PC-9 (cell line): ENCODE measurements at regions not wholly inside any gene's neighbourhood (a gene's known extent, or its start where the extent isn't known, plus 50 kb on each side); places are given as distances from the start of the nearest gene placed in this dataset.

Experiments
- BruUV-seq: library from RNA; stranded (reverse); fragments of 400-500 nt; replicated peaks from 2 replicates; lab custom pipeline; 2021; lab: Mats Ljungman, UMichigan
- CTCF ChIA-PET: fragments of 300-600 bp; sonication (Branson Sonifier 250); formaldehyde crosslinking; loops from one replicate; lab custom pipeline; 2022; ENCODE audit warnings: antibody characterized with exemption; lab: Charles Lee
- POLR2A ChIA-PET: fragments of 300-600 bp; sonication (Branson Sonifier 250); formaldehyde crosslinking; loops from one replicate; lab custom pipeline; 2022; ENCODE audit warnings: antibody characterized with exemption; ENCODE audit not compliant: unreplicated experiment; lab: Charles Lee
- DNase-seq, 2 experiments: peaks; one replicate each; pipeline versions ENCODE4 v3.0.0 to v3.0.0-alpha.2; 2015 to 2022; ENCODE audit warnings: mixed read lengths in 1 of 2
- H2AFZ ChIP-seq: fragments of 200-600 bp; sonication (generic); 2 replicates; pipeline ENCODE4 v1.8.1; 2017; ENCODE audit warnings: antibody characterized with exemption
- H3F3A ChIP-seq: fragments of 200-600 bp; sonication (generic); 2 replicates; pipeline ENCODE4 v1.8.1; 2017; ENCODE audit warnings: antibody characterized with exemption, mild to moderate bottlenecking, low read depth; ENCODE audit not compliant: insufficient read depth
- H3K27ac ChIP-seq: fragments of 200-600 bp; sonication (generic); 2 replicates; pipeline ENCODE4 v1.6.1; 2016; ENCODE audit warnings: mixed run types
- H3K27me3 ChIP-seq: fragments of 200-600 bp; sonication (generic); 2 replicates; pipeline ENCODE4 v1.6.1; 2016; ENCODE audit warnings: low read depth, mixed run types; ENCODE audit not compliant: insufficient read depth
- H3K36me3 ChIP-seq: fragments of 200-600 bp; sonication (generic); 2 replicates; pipeline ENCODE4 v1.6.1; 2016; ENCODE audit warnings: low read depth, mixed run types
- H3K4me1 ChIP-seq: fragments of 200-600 bp; sonication (generic); replicated peaks from 2 replicates; pipeline ENCODE4 v1.6.1; 2016; ENCODE audit warnings: mixed run types; ENCODE audit not compliant: insufficient read depth
- H3K4me2 ChIP-seq: fragments of 200-600 bp; sonication (generic); 2 replicates; pipeline ENCODE4 v1.6.1; 2017; ENCODE audit warnings: mixed run types
- H3K4me3 ChIP-seq: fragments of 200-600 bp; sonication (generic); 2 replicates; pipeline ENCODE4 v1.6.1; 2016; ENCODE audit warnings: mixed run types
- H3K79me2 ChIP-seq: fragments of 200-600 bp; sonication (generic); 2 replicates; pipeline ENCODE4 v1.6.1; 2017; ENCODE audit warnings: low read depth, mixed run types
- H3K9me2 ChIP-seq: fragments of 200-600 bp; sonication (generic); 2 replicates; pipeline ENCODE4 v1.8.1; 2017; ENCODE audit warnings: mild to moderate bottlenecking; ENCODE audit not compliant: insufficient read depth
- H3K9me3 ChIP-seq: fragments of 200-600 bp; sonication (generic); 2 replicates; pipeline ENCODE4 v1.8.1; 2016; ENCODE audit warnings: low read depth; ENCODE audit not compliant: insufficient read depth
- H4K20me1 ChIP-seq: fragments of 200-600 bp; sonication (generic); 2 replicates; pipeline ENCODE4 v1.8.1; 2017; ENCODE audit not compliant: insufficient read depth
- EZH2 ChIP-seq: fragments of 200-600 bp; sonication (generic); IDR thresholded peaks from 2 replicates; pipeline ENCODE4 v1.8.0; 2017; ENCODE audit warnings: antibody characterized with exemption, low read depth
- intact Hi-C: fragments of 100-400 bp; cut with micrococcal nuclease; formaldehyde crosslinking; loops from one replicate; pipeline ENCODE4 v1.10.0; 2022; ENCODE audit not compliant: unreplicated experiment
- TF ChIP-seq, protein P1 (sequence below): fragments of 200-600 bp; sonication (generic); conservative IDR thresholded peaks from 2 replicates; pipeline ENCODE4 v1.6.1; 2017; ENCODE audit warnings: mixed run types, antibody characterized with exemption, mild to moderate bottlenecking, moderate library complexity

DNA sequence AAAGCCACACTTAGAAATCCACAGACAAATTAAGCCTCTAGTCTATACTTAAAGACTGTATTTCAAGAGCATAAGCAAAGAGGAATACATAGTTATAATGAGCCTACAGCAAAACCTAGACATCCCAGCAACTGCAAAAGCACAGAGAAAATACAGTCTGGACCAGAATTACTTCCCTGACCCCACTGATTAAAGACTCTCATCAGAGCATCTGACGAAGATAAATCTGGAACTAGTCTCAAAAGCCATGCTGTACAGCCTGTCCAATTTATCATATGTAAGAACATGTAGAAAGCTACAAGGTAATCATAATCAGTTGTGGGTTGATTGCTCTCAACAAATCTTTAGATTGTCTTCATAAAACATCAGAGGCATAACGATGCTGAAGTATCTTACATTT is 285.1 kb upstream of the CAND1 start:
- Histone ChIP-seq H3F3A (no peaks in the 10 kb centered on the region), H3K9me3 (no peaks in the 10 kb centered on the region), H3K27me3 (no peaks in the 10 kb centered on the region), H4K20me1 (no peaks in the 10 kb centered on the region), H3K79me2 (no peaks in the 10 kb centered on the region), H3K27ac (no peak overlapping the region), H3K9me2 (no peaks in the 10 kb centered on the region), H3K4me2 (no peak overlapping the region), H3K4me1 (no peaks in the 10 kb centered on the region), H3K36me3 (no peaks in the 10 kb centered on the region), H3K4me3 (no peak overlapping the region), H2AFZ (no peak overlapping the region)
- ChIA-PET POLR2A (no interaction called here), CTCF (no interaction called here)
- BruUV-seq = no TSS peak
- DNase-seq = no peak
- intact Hi-C loops = no loop called here
- TF ChIP-seq EZH2 = no peak
- TF ChIP-seq, protein P1, sequence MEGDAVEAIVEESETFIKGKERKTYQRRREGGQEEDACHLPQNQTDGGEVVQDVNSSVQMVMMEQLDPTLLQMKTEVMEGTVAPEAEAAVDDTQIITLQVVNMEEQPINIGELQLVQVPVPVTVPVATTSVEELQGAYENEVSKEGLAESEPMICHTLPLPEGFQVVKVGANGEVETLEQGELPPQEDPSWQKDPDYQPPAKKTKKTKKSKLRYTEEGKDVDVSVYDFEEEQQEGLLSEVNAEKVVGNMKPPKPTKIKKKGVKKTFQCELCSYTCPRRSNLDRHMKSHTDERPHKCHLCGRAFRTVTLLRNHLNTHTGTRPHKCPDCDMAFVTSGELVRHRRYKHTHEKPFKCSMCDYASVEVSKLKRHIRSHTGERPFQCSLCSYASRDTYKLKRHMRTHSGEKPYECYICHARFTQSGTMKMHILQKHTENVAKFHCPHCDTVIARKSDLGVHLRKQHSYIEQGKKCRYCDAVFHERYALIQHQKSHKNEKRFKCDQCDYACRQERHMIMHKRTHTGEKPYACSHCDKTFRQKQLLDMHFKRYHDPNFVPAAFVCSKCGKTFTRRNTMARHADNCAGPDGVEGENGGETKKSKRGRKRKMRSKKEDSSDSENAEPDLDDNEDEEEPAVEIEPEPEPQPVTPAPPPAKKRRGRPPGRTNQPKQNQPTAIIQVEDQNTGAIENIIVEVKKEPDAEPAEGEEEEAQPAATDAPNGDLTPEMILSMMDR = no peak

DNA sequence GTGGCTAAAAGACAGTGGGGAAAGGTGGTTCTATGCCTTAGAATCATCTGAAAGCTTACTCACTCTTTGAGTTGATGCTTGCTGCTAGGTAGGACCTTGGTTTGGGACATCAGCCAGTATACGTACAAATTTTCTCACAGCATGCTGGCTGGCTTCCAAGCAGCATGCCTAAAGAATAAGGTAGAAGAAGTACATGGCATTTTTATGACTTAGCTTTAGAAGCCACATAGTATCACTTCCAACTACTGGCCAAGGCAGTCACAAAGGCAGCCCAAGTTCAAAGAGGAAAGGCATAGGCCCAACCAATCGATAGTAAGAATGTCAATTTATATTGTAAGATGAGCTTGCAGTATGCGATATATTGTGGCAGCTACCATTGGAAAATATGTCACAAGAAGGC is 284.2 kb upstream of the CAND1 start:
- Histone ChIP-seq H3K36me3 (no peaks in the 10 kb centered on the region), H3K9me3 (no peaks in the 10 kb centered on the region), H3K27ac (no peak overlapping the region), H3K4me1 (no peaks in the 10 kb centered on the region), H4K20me1 (no peaks in the 10 kb centered on the region), H3K79me2 (no peaks in the 10 kb centered on the region), H2AFZ (no peak overlapping the region), H3K4me3 (no peak overlapping the region), H3F3A (no peaks in the 10 kb centered on the region), H3K9me2 (no peaks in the 10 kb centered on the region), H3K27me3 (no peaks in the 10 kb centered on the region), H3K4me2 (no peak overlapping the region)
- intact Hi-C loops = no loop called here
- BruUV-seq = no TSS peak
- ChIA-PET CTCF (no interaction called here), POLR2A (interaction anchor here (0.6 kb wide), 1 partner anchor 33 kb away, joined by 3 read pairs; no protein-coding TSS in a partner anchor)
- peak in 1 of 2 experiments; percentile 47 for DNase-seq
- TF ChIP-seq, protein P1 = no peak
- no peak for TF ChIP-seq EZH2

DNA sequence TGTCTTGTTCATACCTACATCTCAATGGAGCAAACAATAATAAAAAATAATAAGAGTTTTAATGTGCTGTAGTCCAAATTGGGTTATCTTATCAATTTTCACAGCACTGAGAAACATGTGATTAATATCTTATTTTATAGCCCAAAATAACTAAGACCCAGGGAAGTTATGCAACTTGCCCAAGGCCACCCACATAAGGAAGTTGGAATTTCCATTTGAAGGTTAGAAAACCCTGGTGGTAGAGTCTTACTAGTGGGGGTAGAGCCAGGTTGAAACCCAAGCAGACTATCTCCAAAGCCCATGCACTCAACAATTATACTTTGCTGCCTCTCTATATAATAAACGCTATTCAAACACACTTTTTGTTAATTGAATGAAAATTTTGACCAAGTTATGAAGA is 270.0 kb upstream of the CAND1 start:
- no peaks in the 10 kb centered on the region for H4K20me1 ChIP-seq
- H3K4me2 ChIP-seq = no peak overlapping the region
- intact Hi-C loops = no loop called here
- no peak overlapping the region for H3K27ac ChIP-seq
- H3K9me3 ChIP-seq = no peaks in the 10 kb centered on the region
- DNase-seq = no peak
- TF ChIP-seq EZH2 = no peak
- TF ChIP-seq, protein P1 = no peak
- H3K27me3 ChIP-seq = no peaks in the 10 kb centered on the region
- CTCF ChIA-PET = no interaction called here
- H3K4me1 ChIP-seq = no peaks in the 10 kb centered on the region
- H3K9me2 ChIP-seq = no peaks in the 10 kb centered on the region
- H3F3A ChIP-seq = no peaks in the 10 kb centered on the region
- POLR2A ChIA-PET = no interaction called here
- H3K36me3 ChIP-seq = no peaks in the 10 kb centered on the region
- no TSS peak for BruUV-seq
- no peaks in the 10 kb centered on the region for H3K79me2 ChIP-seq
- no peak overlapping the region for H2AFZ ChIP-seq
- H3K4me3 ChIP-seq = no peak overlapping the region
